ENCODE measurements at regions not wholly inside any gene's neighbourhood (a gene's known extent, or its start where the extent isn't known, plus 50 kb on each side); places are given as distances from the start of the nearest gene placed in this dataset.

DNA sequence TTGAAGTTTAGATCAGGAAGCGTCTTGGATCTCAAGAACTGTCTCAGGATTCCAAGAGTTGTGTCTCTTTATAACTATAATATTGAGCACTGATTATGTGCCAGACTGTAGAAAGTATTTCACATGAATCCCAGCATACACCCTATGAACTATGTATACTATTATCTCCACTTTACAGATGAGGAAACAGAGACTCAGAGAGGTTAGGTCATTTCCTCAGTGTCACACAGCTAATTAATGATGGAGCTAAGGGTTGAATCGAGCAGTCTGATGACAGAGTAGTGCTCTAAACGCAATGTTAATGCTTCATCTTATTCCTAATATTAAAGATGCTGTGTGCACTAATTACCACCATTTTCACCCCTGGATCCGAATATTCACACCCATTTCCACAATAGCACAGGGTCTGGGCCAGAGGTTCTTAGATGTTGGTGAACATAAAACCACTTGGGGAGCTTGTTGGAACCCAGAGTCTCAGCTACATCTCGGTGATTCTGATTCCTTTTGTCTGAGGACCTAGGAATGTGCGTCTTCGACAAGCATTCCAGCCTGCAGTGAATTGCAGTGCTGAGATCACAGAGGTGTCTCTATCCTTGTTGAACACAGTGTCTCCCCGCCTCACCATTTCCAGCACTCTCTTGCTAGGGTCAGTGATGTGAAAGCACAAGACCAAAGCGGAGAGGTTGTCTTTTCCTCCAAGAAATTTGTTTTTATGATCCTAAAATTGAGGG, 213.8 kb downstream of the SP3 start:
- TF ChIP-seq, protein P1, sequence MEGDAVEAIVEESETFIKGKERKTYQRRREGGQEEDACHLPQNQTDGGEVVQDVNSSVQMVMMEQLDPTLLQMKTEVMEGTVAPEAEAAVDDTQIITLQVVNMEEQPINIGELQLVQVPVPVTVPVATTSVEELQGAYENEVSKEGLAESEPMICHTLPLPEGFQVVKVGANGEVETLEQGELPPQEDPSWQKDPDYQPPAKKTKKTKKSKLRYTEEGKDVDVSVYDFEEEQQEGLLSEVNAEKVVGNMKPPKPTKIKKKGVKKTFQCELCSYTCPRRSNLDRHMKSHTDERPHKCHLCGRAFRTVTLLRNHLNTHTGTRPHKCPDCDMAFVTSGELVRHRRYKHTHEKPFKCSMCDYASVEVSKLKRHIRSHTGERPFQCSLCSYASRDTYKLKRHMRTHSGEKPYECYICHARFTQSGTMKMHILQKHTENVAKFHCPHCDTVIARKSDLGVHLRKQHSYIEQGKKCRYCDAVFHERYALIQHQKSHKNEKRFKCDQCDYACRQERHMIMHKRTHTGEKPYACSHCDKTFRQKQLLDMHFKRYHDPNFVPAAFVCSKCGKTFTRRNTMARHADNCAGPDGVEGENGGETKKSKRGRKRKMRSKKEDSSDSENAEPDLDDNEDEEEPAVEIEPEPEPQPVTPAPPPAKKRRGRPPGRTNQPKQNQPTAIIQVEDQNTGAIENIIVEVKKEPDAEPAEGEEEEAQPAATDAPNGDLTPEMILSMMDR (IDR thresholded peaks at IDR 0.05), result no peak
- no peak for TF ChIP-seq POLR2A (IDR thresholded peaks at IDR 0.05)
